GM12891 (cell line): ENCODE measurements at regions not wholly inside any gene's neighbourhood (a gene's known extent, or its start where the extent isn't known, plus 50 kb on each side); places are given as distances from the start of the nearest gene placed in this dataset.

Experiments
- POLR2A ChIP-seq: IDR thresholded peaks from 2 replicates; pipeline ENCODE4 v1.6.1; 2011; ENCODE audit warnings: low read depth, low read length, control low read depth
- TAF1 ChIP-seq: IDR thresholded peaks from 2 replicates; pipeline ENCODE4 v1.6.1; 2011; ENCODE audit warnings: low read depth, low read length, control low read depth

GRCh38 chr1:147062956-147063355, 109.3 kb downstream of the PRKAB2 start:
- TF ChIP-seq POLR2A (no peak), TAF1 (no peak)
